HG03159 (cell line): ENCODE measurements at regions not wholly inside any gene's neighbourhood (a gene's known extent, or its start where the extent isn't known, plus 50 kb on each side); places are given as distances from the start of the nearest gene placed in this dataset.

Experiments used
- ATAC-seq: cut with Tn5 transposase; IDR thresholded peaks from one replicate; pipeline ENCODE4 v1.9.1; 2021; ENCODE audit warnings: mild to moderate bottlenecking, moderate library complexity; ENCODE audit not compliant: unreplicated experiment

GRCh38 chr6:14910692-14911547 is 334.9 kb upstream of the JARID2 start:
- peak; percentile 92 for ATAC-seq

GRCh38 chr6:14912226-14912625 is 333.6 kb upstream of the JARID2 start:
- ATAC-seq: no peak

- ATAC-seq: no peak
Observed at GRCh38 chr6:14912706-14913105, 333.2 kb upstream of the JARID2 start.

GRCh38 chr6:14913931-14914330 is 331.9 kb upstream of the JARID2 start:
- ATAC-seq: no peak

GRCh38 chr6:14915888-14916832 is 329.7 kb upstream of the JARID2 start:
- ATAC-seq: no peak

- ATAC-seq: no peak
Observed at GRCh38 chr6:14917109-14917910, 328.6 kb upstream of the JARID2 start.

GRCh38 chr6:14918200-14918907 is 327.5 kb upstream of the JARID2 start:
- no peak for ATAC-seq

- ATAC-seq: no peak
Observed at GRCh38 chr6:14919038-14919670, 326.7 kb upstream of the JARID2 start.

GRCh38 chr6:14920276-14920675 is 325.6 kb upstream of the JARID2 start:
- ATAC-seq: no peak

- no peak for ATAC-seq
Observed at GRCh38 chr6:14921170-14921569, 324.7 kb upstream of the JARID2 start.

- no peak for ATAC-seq
Observed at GRCh38 chr6:14921878-14922671, 323.8 kb upstream of the JARID2 start.

- no peak for ATAC-seq
Observed at GRCh38 chr6:14922706-14923460, 323.0 kb upstream of the JARID2 start.

GRCh38 chr6:14924126-14925024 is 321.5 kb upstream of the JARID2 start:
- ATAC-seq: no peak

- ATAC-seq: no peak
Observed at GRCh38 chr6:14925025-14925698, 320.7 kb upstream of the JARID2 start.

- no peak for ATAC-seq
Observed at GRCh38 chr6:14925699-14926026, 320.2 kb upstream of the JARID2 start.

- no peak for ATAC-seq
Observed at GRCh38 chr6:14927398-14927797, 318.5 kb upstream of the JARID2 start.

- ATAC-seq: no peak
Observed at GRCh38 chr6:14929291-14929690, 316.6 kb upstream of the JARID2 start.
